ENCODE measurements at regions not wholly inside any gene's neighbourhood (a gene's known extent, or its start where the extent isn't known, plus 50 kb on each side); places are given as distances from the start of the nearest gene placed in this dataset.

DNA sequence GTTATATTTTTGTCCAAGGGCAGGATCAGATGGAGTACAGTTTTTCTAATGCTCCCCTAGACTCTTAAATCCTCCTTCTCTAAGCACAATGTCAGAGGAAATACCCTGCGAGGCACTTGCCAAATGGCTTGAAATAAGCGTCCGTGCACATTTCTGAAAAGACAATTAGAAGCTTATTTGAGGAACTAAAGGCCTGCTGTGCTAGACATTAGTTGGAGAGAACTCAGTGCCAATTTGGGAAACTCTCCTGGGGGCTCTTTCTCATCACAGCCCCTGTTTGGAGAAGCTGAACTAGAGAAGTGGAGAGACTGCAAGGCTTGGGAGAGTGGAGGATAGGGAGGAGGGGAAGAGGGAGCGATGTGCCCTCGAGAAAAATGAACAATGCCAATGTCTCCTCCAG is 247.6 kb upstream of the C2CD4B start (continued):
- TF ChIP-seq, protein P1, sequence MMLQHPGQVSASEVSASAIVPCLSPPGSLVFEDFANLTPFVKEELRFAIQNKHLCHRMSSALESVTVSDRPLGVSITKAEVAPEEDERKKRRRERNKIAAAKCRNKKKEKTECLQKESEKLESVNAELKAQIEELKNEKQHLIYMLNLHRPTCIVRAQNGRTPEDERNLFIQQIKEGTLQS (IDR thresholded peaks at IDR 0.05), result no peak
- no peak for TF ChIP-seq HNF4G (IDR thresholded peaks at IDR 0.05)

- no peak overlapping the region for H3K4me3 ChIP-seq (ENCODE audit: low read depth in 1 of 3, low read length in 3 of 3)
- no peaks in the 10 kb centered on the region for H3K4me1 ChIP-seq (ENCODE audit: control insufficient read depth in 4 of 4, insufficient read depth in 4 of 4, low read length in 3 of 4)
- H3K36me3 ChIP-seq (ENCODE audit: control insufficient read depth in 4 of 4, insufficient read depth in 3 of 4, low read depth in 1 of 4, low read length in 3 of 4), result no peaks in the 10 kb centered on the region
- no peaks in the 10 kb centered on the region for H3K27me3 ChIP-seq (ENCODE audit: control insufficient read depth in 4 of 4, insufficient read depth in 4 of 4, low read length in 3 of 4)
- H3K9ac ChIP-seq (ENCODE audit: low read depth in 1 of 2, low read length in 2 of 2), result no peak overlapping the region
- no peak for DNase-seq (ENCODE audit: low spot score)
- no peaks in the 10 kb centered on the region for H3K9me3 ChIP-seq (ENCODE audit: control insufficient read depth in 4 of 4, low read length in 3 of 4)
- TF ChIP-seq NR2F2 (IDR thresholded peaks at IDR 0.05), result no peak
- no peak for TF ChIP-seq HNF4G (IDR thresholded peaks at IDR 0.05)
- no peak for TF ChIP-seq FOXA2 (IDR thresholded peaks at IDR 0.05)
- TF ChIP-seq, protein P2, sequence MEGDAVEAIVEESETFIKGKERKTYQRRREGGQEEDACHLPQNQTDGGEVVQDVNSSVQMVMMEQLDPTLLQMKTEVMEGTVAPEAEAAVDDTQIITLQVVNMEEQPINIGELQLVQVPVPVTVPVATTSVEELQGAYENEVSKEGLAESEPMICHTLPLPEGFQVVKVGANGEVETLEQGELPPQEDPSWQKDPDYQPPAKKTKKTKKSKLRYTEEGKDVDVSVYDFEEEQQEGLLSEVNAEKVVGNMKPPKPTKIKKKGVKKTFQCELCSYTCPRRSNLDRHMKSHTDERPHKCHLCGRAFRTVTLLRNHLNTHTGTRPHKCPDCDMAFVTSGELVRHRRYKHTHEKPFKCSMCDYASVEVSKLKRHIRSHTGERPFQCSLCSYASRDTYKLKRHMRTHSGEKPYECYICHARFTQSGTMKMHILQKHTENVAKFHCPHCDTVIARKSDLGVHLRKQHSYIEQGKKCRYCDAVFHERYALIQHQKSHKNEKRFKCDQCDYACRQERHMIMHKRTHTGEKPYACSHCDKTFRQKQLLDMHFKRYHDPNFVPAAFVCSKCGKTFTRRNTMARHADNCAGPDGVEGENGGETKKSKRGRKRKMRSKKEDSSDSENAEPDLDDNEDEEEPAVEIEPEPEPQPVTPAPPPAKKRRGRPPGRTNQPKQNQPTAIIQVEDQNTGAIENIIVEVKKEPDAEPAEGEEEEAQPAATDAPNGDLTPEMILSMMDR (IDR thresholded peaks at IDR 0.05; ENCODE audit: low read depth, low read length, missing input control), result no peak
- no peak overlapping the region for H3K27ac ChIP-seq (ENCODE audit: low read depth in 1 of 2, low read length in 2 of 2)
- 90% methylated on average over 5 of the region's 5 CpGs for WGBS
Observed at GRCh38 chr15:62413153-62413552, 248.1 kb upstream of the C2CD4B start.

- H3K36me3 ChIP-seq (ENCODE audit: control insufficient read depth in 4 of 4, insufficient read depth in 3 of 4, low read depth in 1 of 4, low read length in 3 of 4), result no peaks in the 10 kb centered on the region
- H3K27ac ChIP-seq (ENCODE audit: low read depth in 1 of 2, low read length in 2 of 2), result no peak overlapping the region
- no peak overlapping the region for H3K4me3 ChIP-seq (ENCODE audit: low read depth in 1 of 3, low read length in 3 of 3)
- H3K4me1 ChIP-seq (ENCODE audit: control insufficient read depth in 4 of 4, insufficient read depth in 4 of 4, low read length in 3 of 4), result no peaks in the 10 kb centered on the region
- no peak for DNase-seq (ENCODE audit: low spot score)
- TF ChIP-seq, protein P3, sequence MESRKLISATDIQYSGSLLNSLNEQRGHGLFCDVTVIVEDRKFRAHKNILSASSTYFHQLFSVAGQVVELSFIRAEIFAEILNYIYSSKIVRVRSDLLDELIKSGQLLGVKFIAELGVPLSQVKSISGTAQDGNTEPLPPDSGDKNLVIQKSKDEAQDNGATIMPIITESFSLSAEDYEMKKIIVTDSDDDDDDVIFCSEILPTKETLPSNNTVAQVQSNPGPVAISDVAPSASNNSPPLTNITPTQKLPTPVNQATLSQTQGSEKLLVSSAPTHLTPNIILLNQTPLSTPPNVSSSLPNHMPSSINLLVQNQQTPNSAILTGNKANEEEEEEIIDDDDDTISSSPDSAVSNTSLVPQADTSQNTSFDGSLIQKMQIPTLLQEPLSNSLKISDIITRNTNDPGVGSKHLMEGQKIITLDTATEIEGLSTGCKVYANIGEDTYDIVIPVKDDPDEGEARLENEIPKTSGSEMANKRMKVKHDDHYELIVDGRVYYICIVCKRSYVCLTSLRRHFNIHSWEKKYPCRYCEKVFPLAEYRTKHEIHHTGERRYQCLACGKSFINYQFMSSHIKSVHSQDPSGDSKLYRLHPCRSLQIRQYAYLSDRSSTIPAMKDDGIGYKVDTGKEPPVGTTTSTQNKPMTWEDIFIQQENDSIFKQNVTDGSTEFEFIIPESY (IDR thresholded peaks at IDR 0.05), result no peak
- no peak for TF ChIP-seq HNF4A (conservative IDR thresholded peaks at IDR 0.05)
- TF ChIP-seq TAF1 (conservative IDR thresholded peaks at IDR 0.05), result no peak
- no peak for TF ChIP-seq YY1 (IDR thresholded peaks at IDR 0.05)
- TF ChIP-seq HNF4G (IDR thresholded peaks at IDR 0.05), result no peak
- TF ChIP-seq MAX (IDR thresholded peaks at IDR 0.05), result no peak
- no peak for TF ChIP-seq FOXA1 (IDR thresholded peaks at IDR 0.05)
- TF ChIP-seq, protein P1 (IDR thresholded peaks at IDR 0.05), result no peak
- no peak for TF ChIP-seq SP1 (IDR thresholded peaks at IDR 0.05)
- TF ChIP-seq JUND (IDR thresholded peaks at IDR 0.05), result no peak
- no peak for TF ChIP-seq RAD21 (IDR thresholded peaks at IDR 0.05)
- no peak for TF ChIP-seq FOXA2 (IDR thresholded peaks at IDR 0.05)
- TF ChIP-seq EGR1 (IDR thresholded peaks at IDR 0.05; ENCODE audit: low read depth in 2 of 2), result no peak
- no peak overlapping the region for H3K9ac ChIP-seq (ENCODE audit: low read depth in 1 of 2, low read length in 2 of 2)
- H3K27me3 ChIP-seq (ENCODE audit: control insufficient read depth in 4 of 4, insufficient read depth in 4 of 4, low read length in 3 of 4), result no peaks in the 10 kb centered on the region
- no peaks in the 10 kb centered on the region for H3K9me3 ChIP-seq (ENCODE audit: control insufficient read depth in 4 of 4, low read length in 3 of 4)
Observed at GRCh38 chr15:62413786-62414185, 248.7 kb upstream of the C2CD4B start.

All from liver (tissue), 8 donors.